Spleen (tissue), 11 donors: ENCODE measurements at regions not wholly inside any gene's neighbourhood (a gene's known extent, or its start where the extent isn't known, plus 50 kb on each side); places are given as distances from the start of the nearest gene placed in this dataset.

Source experiments
- DNase-seq: peaks from one replicate; pipeline ENCODE4 v3.0.0-alpha.2; 2020
- H3K27ac ChIP-seq, 8 donors: fragments of 200-600 bp; sonication (generic) in 7 of 8; 1 replicate in 4 of 8; 2 replicates in 4 of 8; pipeline versions ENCODE4 v1.5.0 to v1.8.0; 2016 to 2021; ENCODE audit warnings: inconsistent platforms in 4 of 8, mild to moderate bottlenecking in 4 of 8, moderate library complexity in 1 of 8
- H3K27me3 ChIP-seq, 7 donors: fragments of 200-600 bp; sonication (generic) in 6 of 7; replicated peaks in 1 of 7; 1 replicate in 4 of 7; 2 replicates in 3 of 7; pipeline versions ENCODE4 v1.5.0 to v1.8.0; 2016 to 2021; ENCODE audit warnings: inconsistent platforms in 3 of 7, mild to moderate bottlenecking in 1 of 7
- H3K36me3 ChIP-seq, 6 donors: fragments of 200-600 bp; sonication (generic) in 5 of 6; 1 replicate in 4 of 6; 2 replicates in 2 of 6; pipeline versions ENCODE4 v1.5.0 to v1.8.0; 2016 to 2021; ENCODE audit warnings: inconsistent platforms in 2 of 6
- H3K4me1 ChIP-seq, 6 donors: fragments of 200-600 bp; sonication (generic) in 5 of 6; 1 replicate in 3 of 6; 2 replicates in 3 of 6; pipeline versions ENCODE4 v1.5.0 to v1.8.0; 2016 to 2021; ENCODE audit warnings: inconsistent platforms in 3 of 6
- H3K4me3 ChIP-seq, 8 donors: fragments of 200-600 bp; sonication (generic) in 7 of 8; 1 replicate in 4 of 8; 2 replicates in 4 of 8; pipeline versions ENCODE4 v1.5.0 to v1.8.0; 2016 to 2021; ENCODE audit warnings: inconsistent platforms in 4 of 8, mild to moderate bottlenecking in 4 of 8, moderate library complexity in 2 of 8
- H3K9me3 ChIP-seq, 8 donors: fragments of 200-600 bp; sonication (generic) in 7 of 8; 1 replicate in 4 of 8; 2 replicates in 4 of 8; pipeline versions ENCODE4 v1.5.0 to v1.8.0; 2016 to 2021; ENCODE audit warnings: inconsistent platforms in 4 of 8
- CTCF ChIP-seq, 11 experiments: fragments of 200-600 bp in 7 of 11; fragments of 450-650 bp in 4 of 11; sonication (generic) in 4 of 11; IDR thresholded peaks in 8 of 11; conservative IDR thresholded peaks in 3 of 11; 1 replicate in 7 of 11; 2 replicates in 4 of 11; pipeline versions ENCODE4 v1.4.0 to v1.8.0; 2016 to 2021; ENCODE audit warnings: antibody characterized with exemption in 11 of 11, inconsistent platforms in 4 of 11, mild to moderate bottlenecking in 1 of 11
- POLR2A ChIP-seq, 3 donors: fragments of 450-650 bp; IDR thresholded peaks; one replicate each; pipeline ENCODE4 v1.5.1; 2017; ENCODE audit warnings: antibody characterized with exemption in 3 of 3, mild to moderate bottlenecking in 1 of 3
- POLR2AphosphoS5 ChIP-seq, 3 donors: sonication (generic); formaldehyde crosslinking; IDR thresholded peaks; one replicate each; pipeline ENCODE4 v1.5.1; 2017; ENCODE audit warnings: antibody characterized with exemption in 3 of 3
- WGBS, 5 donors: extraction: QIAGEN DNeasy Blood & Tissue Kit in 3 of 5; methylation state at CpG; one replicate each; pipeline versions ENCODE4 v1.1.5 to v1.1.7; 2013 to 2018; 5-methylcytosine and 5-hydroxymethylcytosine counted together
- intact Hi-C: fragments of 100-400 bp; cut with DNase I; formaldehyde crosslinking; loops from one replicate; pipeline ENCODE4 v1.15.0; 2023; ENCODE audit warnings: low total_unique reads
- donor health status: healthy with polysubstance abuse.
- donor health status: DM: no; HTN: no; CAD: no; lungs with moderate emphysema.
- donor health status: DM: no; HTN: no; CAD: no.
- donor health status: Bipolar disorder and iron deficiency.
- donor health status: healthy.
- donor health status: DM: no; HTN: no; CAD: no.
- donor health status: DM: yes; HTN: yes; CAD: no.

- no peak for TF ChIP-seq POLR2AphosphoS5 (IDR thresholded peaks at IDR 0.05)
- TF ChIP-seq POLR2A (IDR thresholded peaks at IDR 0.05) = no peak
- no peak for TF ChIP-seq CTCF (IDR thresholded peaks at IDR 0.05 in 8 of 11, conservative IDR thresholded peaks at IDR 0.05 in 3 of 11)
- Histone ChIP-seq H3K36me3 (no peaks in the 10 kb centered on the region), H3K4me3 (no peak overlapping the region), H3K27ac (no peak overlapping the region), H3K4me1 (no peaks in the 10 kb centered on the region), H3K27me3 (no peaks in the 10 kb centered on the region), H3K9me3 (peaks cover 0 to 28% (median 15%) of the 10 kb centered on the region in 8 donors)
- intact Hi-C loops = no loop called here
- DNase-seq = no peak
- WGBS, 5 donors = 58 to 79% (median 71%) methylated on average over 3 of the region's 3 CpGs
Measured at GRCh38 chr1:195618287-195618686, 990.0 kb downstream of the KCNT2 start.

- H3K27me3 ChIP-seq = no peaks in the 10 kb centered on the region
- 68 to 81% (median 78%) methylated on average over 2 of the region's 2 CpGs for WGBS, 5 donors
- H3K36me3 ChIP-seq = no peaks in the 10 kb centered on the region
- peaks cover 0 to 34% (median 12%) of the 10 kb centered on the region in 8 donors for H3K9me3 ChIP-seq
- H3K27ac ChIP-seq = no peak overlapping the region
- no peaks in the 10 kb centered on the region for H3K4me1 ChIP-seq
- TF ChIP-seq POLR2AphosphoS5 (IDR thresholded peaks at IDR 0.05) (no peak), POLR2A (IDR thresholded peaks at IDR 0.05) (no peak), CTCF (IDR thresholded peaks at IDR 0.05 in 8 of 11, conservative IDR thresholded peaks at IDR 0.05 in 3 of 11) (no peak)
- intact Hi-C loops = no loop called here
- H3K4me3 ChIP-seq = no peak overlapping the region
- no peak for DNase-seq
Measured at GRCh38 chr1:195617106-195617505, 991.1 kb downstream of the KCNT2 start.

GRCh38 chr1:195608883-195609282 lies 999.4 kb downstream of the KCNT2 start:
- Histone ChIP-seq H3K9me3 (peaks cover 0 to 19% (median 10%) of the 10 kb centered on the region in 8 donors), H3K4me1 (no peaks in the 10 kb centered on the region), H3K27ac (no peak overlapping the region), H3K27me3 (no peaks in the 10 kb centered on the region), H3K4me3 (no peak overlapping the region), H3K36me3 (no peaks in the 10 kb centered on the region)
- TF ChIP-seq POLR2AphosphoS5 (IDR thresholded peaks at IDR 0.05) (no peak), POLR2A (IDR thresholded peaks at IDR 0.05) (no peak), CTCF (IDR thresholded peaks at IDR 0.05 in 8 of 11, conservative IDR thresholded peaks at IDR 0.05 in 3 of 11) (no peak)
- WGBS, 5 donors = 79 to 95% (median 87%) methylated on average over 1 of the region's 1 CpG
- intact Hi-C loops = no loop called here
- no peak for DNase-seq

- WGBS, 5 donors = 45 to 87% (median 77%) methylated on average over 1 of the region's 1 CpG
- no peaks in the 10 kb centered on the region for H3K36me3 ChIP-seq
- H3K4me1 ChIP-seq = no peaks in the 10 kb centered on the region
- H3K27ac ChIP-seq = no peak overlapping the region
- H3K9me3 ChIP-seq = peaks cover 0 to 26% (median 8%) of the 10 kb centered on the region in 8 donors
- intact Hi-C loops = no loop called here
- H3K27me3 ChIP-seq = no peaks in the 10 kb centered on the region
- TF ChIP-seq CTCF (IDR thresholded peaks at IDR 0.05 in 8 of 11, conservative IDR thresholded peaks at IDR 0.05 in 3 of 11) (no peak), POLR2A (IDR thresholded peaks at IDR 0.05) (no peak), POLR2AphosphoS5 (IDR thresholded peaks at IDR 0.05) (no peak)
- DNase-seq = no peak
- H3K4me3 ChIP-seq = no peak overlapping the region
Measured at GRCh38 chr1:195606483-195606882, 1001.8 kb downstream of the KCNT2 start.
